B cell (primary cell): ENCODE measurements at regions not wholly inside any gene's neighbourhood (a gene's known extent, or its start where the extent isn't known, plus 50 kb on each side); places are given as distances from the start of the nearest gene placed in this dataset.

Source experiments
- ATAC-seq: fragments of 200-7000 bp; cut with Tn5 transposase; one replicate; pipeline ENCODE4 v1.10.0; 2021; ENCODE audit warnings: low read depth, mild to moderate bottlenecking, moderate number of reproducible peaks, moderate library complexity
- CTCF ChIA-PET: fragments of 350-600 bp; sonication (Branson Sonifier 250); formaldehyde crosslinking; loops from one replicate; lab custom pipeline; 2021; ENCODE audit warnings: antibody characterized with exemption, inconsistent platforms; lab: Charles Lee
- POLR2A ChIA-PET: fragments of 350-600 bp; sonication (Branson Sonifier 250); formaldehyde crosslinking; loops from one replicate; lab custom pipeline; 2021; ENCODE audit warnings: antibody characterized with exemption; lab: Charles Lee
- DNase-seq: peaks from one replicate; pipeline ENCODE4 v3.0.0; 2013
- H2AFZ ChIP-seq: 2 replicates; pipeline ENCODE4 v1.6.1; 2012; ENCODE audit warnings: mild to moderate bottlenecking, low read depth, low read length; ENCODE audit not compliant: insufficient read depth, poor library complexity, severe bottlenecking
- H3K27ac ChIP-seq, 2 donors: 1 replicate in 1 of 2; 2 replicates in 1 of 2; pipeline ENCODE4 v1.5.1; 2012 to 2013; ENCODE audit warnings: low read length in 2 of 2, mild to moderate bottlenecking in 2 of 2, moderate library complexity in 1 of 2
- H3K27me3 ChIP-seq, 4 experiments: fragments of 200-600 bp in 1 of 4; sonication (generic) in 1 of 4; replicated peaks in 1 of 4; 1 replicate in 2 of 4; 2 replicates in 2 of 4; pipeline versions ENCODE4 v1.6.1 to v1.7.0; 2013 to 2016; ENCODE audit warnings: low read length in 3 of 4, mild to moderate bottlenecking in 2 of 4, mixed read lengths in 1 of 4, moderate library complexity in 1 of 4; ENCODE audit not compliant: insufficient read depth in 4 of 4, control insufficient read depth in 3 of 4; ENCODE audit errors: control extremely low read depth in 1 of 4
- H3K36me3 ChIP-seq, 2 experiments: replicated peaks in 1 of 2; 1 replicate in 1 of 2; 2 replicates in 1 of 2; pipeline versions ENCODE4 v1.6.1 to v1.7.1; 2013; ENCODE audit warnings: low read length in 1 of 2; ENCODE audit not compliant: insufficient read depth in 2 of 2, control insufficient read depth in 1 of 2; ENCODE audit errors: control extremely low read depth in 1 of 2, extremely low read depth in 1 of 2
- H3K4me1 ChIP-seq, 2 donors: fragments of 200-600 bp in 1 of 2; sonication (generic) in 1 of 2; 1 replicate in 1 of 2; 2 replicates in 1 of 2; pipeline versions ENCODE4 v1.5.1 to v1.6.1; 2013 to 2017; ENCODE audit warnings: low read length in 2 of 2; ENCODE audit not compliant: control insufficient read depth in 2 of 2, insufficient read depth in 2 of 2
- H3K4me2 ChIP-seq: replicated peaks from 2 replicates; pipeline ENCODE3; 2012; ENCODE audit warnings: mild to moderate bottlenecking, low read depth, low read length; ENCODE audit not compliant: poor library complexity, severe bottlenecking
- H3K4me3 ChIP-seq, 5 experiments: fragments of 200-600 bp in 1 of 5; sonication (generic) in 1 of 5; 1 replicate in 3 of 5; 2 replicates in 2 of 5; pipeline versions ENCODE4 v1.5.1 to v1.7.0; 2011 to 2016; ENCODE audit warnings: low read length in 4 of 5, mild to moderate bottlenecking in 4 of 5, low read depth in 2 of 5, control low read depth in 1 of 5, moderate library complexity in 1 of 5; ENCODE audit not compliant: insufficient read depth in 1 of 5; ENCODE audit errors: control extremely low read depth in 1 of 5, extremely low read depth in 1 of 5
- H3K79me2 ChIP-seq: fragments of 200-600 bp; sonication (generic); one replicate; pipeline ENCODE4 v1.6.0; 2016; ENCODE audit warnings: low read length; ENCODE audit not compliant: control insufficient read depth, insufficient read depth
- H3K9ac ChIP-seq: fragments of 200-600 bp; sonication (generic); 2 replicates; pipeline ENCODE4 v1.6.1; 2017; ENCODE audit warnings: mild to moderate bottlenecking, low read length, moderate library complexity
- H3K9me3 ChIP-seq, 3 donors: one replicate each; pipeline versions ENCODE4 v1.6.1 to v1.7.1; 2013; ENCODE audit warnings: low read length in 2 of 3; ENCODE audit not compliant: control insufficient read depth in 2 of 3, insufficient read depth in 1 of 3; ENCODE audit errors: control extremely low read depth in 1 of 3
- H4K20me1 ChIP-seq: 2 replicates; pipeline ENCODE4 v1.6.0; 2012; ENCODE audit warnings: mild to moderate bottlenecking, low read length; ENCODE audit not compliant: insufficient read depth, control insufficient read depth, poor library complexity, severe bottlenecking
- H3K27ac Mint-ChIP-seq: one replicate; pipeline ENCODE4 v1.8.0; 2021; ENCODE audit warnings: mixed read lengths
- H3K27me3 Mint-ChIP-seq: one replicate; pipeline ENCODE4 v1.8.0; 2021; ENCODE audit warnings: mixed read lengths
- H3K4me1 Mint-ChIP-seq: one replicate; pipeline ENCODE4 v1.8.0; 2021; ENCODE audit warnings: mixed read lengths
- H3K4me3 Mint-ChIP-seq: one replicate; pipeline ENCODE4 v1.8.0; 2021; ENCODE audit warnings: mixed read lengths
- H3K9me3 Mint-ChIP-seq: one replicate; pipeline ENCODE4 v1.8.0; 2022; ENCODE audit warnings: mixed read lengths; ENCODE audit not compliant: insufficient read depth
- EZH2 ChIP-seq: IDR thresholded peaks from 2 replicates; pipeline ENCODE4 v1.6.1; 2012; ENCODE audit warnings: borderline replicate concordance, low read depth, mild to moderate bottlenecking, moderate library complexity, low read length; ENCODE audit not compliant: insufficient read depth, poor library complexity, severe bottlenecking
- WGBS: methylation state at CpG from one replicate; pipeline ENCODE4 v1.1.5; 2013; ENCODE audit warnings: missing lambda C conversion rate; ENCODE audit not compliant: insufficient coverage; 5-methylcytosine and 5-hydroxymethylcytosine counted together
- intact Hi-C: fragments of 100-400 bp; cut with micrococcal nuclease; formaldehyde crosslinking; loops from one replicate; pipeline ENCODE4 v1.10.0; 2022
- TF ChIP-seq, protein P1 (sequence below): fragments of 200-600 bp; IDR thresholded peaks from one replicate; pipeline ENCODE4 v1.8.0; 2022; ENCODE audit warnings: antibody characterized with exemption, mild to moderate bottlenecking

DNA sequence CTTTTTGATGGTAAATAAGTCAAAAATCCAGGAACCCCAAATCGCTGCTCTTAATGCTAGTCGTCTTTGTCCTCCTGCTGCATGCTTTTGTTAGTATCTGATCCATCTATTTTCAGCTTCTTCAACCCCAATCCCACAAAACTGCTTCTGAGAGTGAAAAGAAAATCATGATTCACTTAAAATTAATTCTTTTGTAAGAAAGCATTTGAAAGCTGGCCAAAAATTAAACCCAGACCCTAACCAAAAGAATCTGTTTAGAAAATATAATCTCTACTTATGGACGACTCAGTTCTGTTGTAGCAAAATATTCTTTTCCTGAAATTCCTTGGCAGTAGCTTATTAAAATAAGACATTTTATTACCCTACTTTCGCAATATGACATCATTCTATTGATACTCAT is 443.6 kb upstream of the SYT1 start:
- intact Hi-C loops = no loop called here
- CTCF ChIA-PET = no interaction called here
- Mint-ChIP-seq H3K9me3 (no peaks in the 10 kb centered on the region), H3K27me3 (no peaks in the 10 kb centered on the region), H3K4me3 (no peak overlapping the region), H3K27ac (no peak overlapping the region), H3K4me1 (peaks cover 2% of the 10 kb centered on the region)
- no peaks in the 10 kb centered on the region for H3K36me3 ChIP-seq
- no peaks in the 10 kb centered on the region for H4K20me1 ChIP-seq
- no peak overlapping the region for H3K27ac ChIP-seq
- H3K27me3 ChIP-seq = no peaks in the 10 kb centered on the region
- H3K9me3 ChIP-seq = no peaks in the 10 kb centered on the region
- ATAC-seq (no peak), DNase-seq (no peak)
- H3K4me3 ChIP-seq = no peak overlapping the region
- WGBS = no CpG with 5 or more reads among the region's 4 CpGs
- no peak overlapping the region for H2AFZ ChIP-seq
- H3K4me2 ChIP-seq = no peak overlapping the region
- POLR2A ChIA-PET = no interaction called here
- no peak overlapping the region for H3K9ac ChIP-seq
- TF ChIP-seq, protein P1, sequence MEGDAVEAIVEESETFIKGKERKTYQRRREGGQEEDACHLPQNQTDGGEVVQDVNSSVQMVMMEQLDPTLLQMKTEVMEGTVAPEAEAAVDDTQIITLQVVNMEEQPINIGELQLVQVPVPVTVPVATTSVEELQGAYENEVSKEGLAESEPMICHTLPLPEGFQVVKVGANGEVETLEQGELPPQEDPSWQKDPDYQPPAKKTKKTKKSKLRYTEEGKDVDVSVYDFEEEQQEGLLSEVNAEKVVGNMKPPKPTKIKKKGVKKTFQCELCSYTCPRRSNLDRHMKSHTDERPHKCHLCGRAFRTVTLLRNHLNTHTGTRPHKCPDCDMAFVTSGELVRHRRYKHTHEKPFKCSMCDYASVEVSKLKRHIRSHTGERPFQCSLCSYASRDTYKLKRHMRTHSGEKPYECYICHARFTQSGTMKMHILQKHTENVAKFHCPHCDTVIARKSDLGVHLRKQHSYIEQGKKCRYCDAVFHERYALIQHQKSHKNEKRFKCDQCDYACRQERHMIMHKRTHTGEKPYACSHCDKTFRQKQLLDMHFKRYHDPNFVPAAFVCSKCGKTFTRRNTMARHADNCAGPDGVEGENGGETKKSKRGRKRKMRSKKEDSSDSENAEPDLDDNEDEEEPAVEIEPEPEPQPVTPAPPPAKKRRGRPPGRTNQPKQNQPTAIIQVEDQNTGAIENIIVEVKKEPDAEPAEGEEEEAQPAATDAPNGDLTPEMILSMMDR = no peak
- TF ChIP-seq EZH2 = no peak
- no peaks in the 10 kb centered on the region for H3K4me1 ChIP-seq
- H3K79me2 ChIP-seq = no peaks in the 10 kb centered on the region

DNA sequence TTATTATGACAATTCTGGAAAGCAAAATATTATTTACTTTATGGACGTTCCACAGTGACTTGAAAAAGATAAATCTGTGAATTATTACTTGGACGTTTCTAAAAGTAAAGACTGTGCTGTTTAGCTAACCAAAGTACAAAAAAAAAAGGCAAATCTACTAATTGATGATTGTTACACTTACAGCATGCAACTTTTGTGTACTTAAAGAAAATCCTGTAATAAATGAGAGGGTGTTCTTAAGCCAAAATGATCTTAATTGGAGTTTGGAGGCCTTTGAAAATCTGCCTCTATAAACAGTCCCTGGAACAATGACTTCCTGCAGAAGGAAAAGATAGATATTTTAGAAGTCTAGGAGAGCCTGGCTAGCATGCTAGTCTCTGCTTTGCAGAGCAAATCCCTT is 434.0 kb upstream of the SYT1 start:
- no peaks in the 10 kb centered on the region for H4K20me1 ChIP-seq
- no peaks in the 10 kb centered on the region for H3K79me2 ChIP-seq
- H3K27me3 ChIP-seq = no peaks in the 10 kb centered on the region
- no peaks in the 10 kb centered on the region for H3K4me1 ChIP-seq
- ATAC-seq = no peak
- H3K9me3 ChIP-seq = no peaks in the 10 kb centered on the region
- Mint-ChIP-seq H3K27me3 (no peaks in the 10 kb centered on the region), H3K27ac (no peak overlapping the region), H3K9me3 (peaks cover 3% of the 10 kb centered on the region), H3K4me3 (no peak overlapping the region), H3K4me1 (no peaks in the 10 kb centered on the region)
- ChIA-PET POLR2A (no interaction called here), CTCF (no interaction called here)
- H3K9ac ChIP-seq = no peak overlapping the region
- no peak for DNase-seq
- no peak for TF ChIP-seq EZH2
- TF ChIP-seq, protein P1 = no peak
- no peak overlapping the region for H3K4me2 ChIP-seq
- no peak overlapping the region for H3K27ac ChIP-seq
- WGBS = no CpG with 5 or more reads among the region's 2 CpGs
- intact Hi-C loops = no loop called here
- H3K36me3 ChIP-seq = no peaks in the 10 kb centered on the region
- no peak overlapping the region for H3K4me3 ChIP-seq
- no peak overlapping the region for H2AFZ ChIP-seq
